HG03139 (cell line): ENCODE measurements at regions not wholly inside any gene's neighbourhood (a gene's known extent, or its start where the extent isn't known, plus 50 kb on each side); places are given as distances from the start of the nearest gene placed in this dataset.
"Not testable (repeated sequence)": the region's sequence is repeated elsewhere in the genome, so short reads cannot be mapped to it uniquely, and the experiment has no call there.

ENCODE experiments used
- ATAC-seq: cut with Tn5 transposase; IDR thresholded peaks from one replicate; pipeline ENCODE4 v1.9.1; 2021; ENCODE audit not compliant: unreplicated experiment

DNA sequence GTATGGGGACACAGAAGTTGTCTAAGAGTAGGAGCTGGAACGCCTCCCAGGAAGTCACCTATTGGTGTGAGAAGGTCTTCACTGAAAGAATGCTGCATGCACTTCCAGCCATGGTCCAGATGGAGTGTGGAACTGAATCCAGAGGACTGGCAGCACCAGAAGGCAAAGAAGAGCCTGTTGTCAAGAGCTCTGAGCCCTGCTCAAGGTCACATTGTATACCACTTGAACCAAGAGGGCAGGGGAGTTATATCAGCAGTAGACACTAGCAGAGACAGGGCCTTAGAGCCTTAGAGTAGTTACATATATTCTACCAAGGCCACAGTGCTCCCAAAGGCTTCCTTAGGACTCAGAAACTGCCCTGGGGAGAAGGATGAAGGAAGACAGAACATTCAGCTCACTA lies 130.8 kb upstream of the POC5 start:
- ATAC-seq = no peak

DNA sequence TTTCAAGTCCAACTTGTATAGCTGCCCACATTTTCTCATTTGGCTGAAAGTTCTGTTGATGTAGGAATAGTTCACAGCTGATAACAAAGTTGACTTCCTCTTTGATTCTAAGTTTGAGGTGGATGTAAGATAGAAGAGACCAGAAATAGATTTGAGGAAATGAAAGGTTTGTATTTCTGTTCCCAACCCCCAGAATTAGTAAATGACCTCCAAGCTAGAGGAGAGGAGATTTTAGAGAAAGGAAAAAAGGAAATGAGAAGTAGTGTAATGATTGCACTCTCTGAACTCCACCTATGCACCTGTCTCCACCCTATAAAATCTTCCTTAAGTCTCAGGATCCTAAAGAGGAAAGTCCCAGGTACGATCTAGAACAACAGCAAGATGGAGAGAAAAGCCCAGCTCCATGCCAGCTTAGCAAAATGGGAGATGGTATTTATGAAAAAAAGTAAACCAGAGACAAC lies 130.4 kb upstream of the POC5 start:
- peak; percentile 88 for ATAC-seq

- no peak for ATAC-seq
These were observed 127.1 kb upstream of the POC5 start for GRCh38 chr5:75844301-75844700.

DNA sequence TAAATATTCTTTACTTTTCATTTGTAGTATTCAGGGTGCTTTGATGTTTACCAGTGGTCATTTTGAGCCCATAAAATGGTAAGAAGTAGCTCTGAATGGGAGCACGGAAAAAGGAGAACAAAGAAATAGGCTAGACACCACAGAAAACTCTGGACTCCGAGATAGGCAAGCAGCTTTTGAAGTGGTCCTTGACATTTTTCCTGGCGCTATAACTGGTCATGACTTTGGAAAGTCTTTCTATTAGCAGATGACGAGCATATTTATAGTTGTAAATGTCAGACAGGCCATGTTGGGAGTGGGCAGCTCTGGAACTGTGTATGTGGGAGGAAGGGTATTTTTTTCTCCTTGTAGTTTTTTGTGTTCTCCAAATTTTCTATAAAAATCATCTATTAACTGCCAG lies 126.1 kb upstream of the POC5 start:
- ATAC-seq = no peak

DNA sequence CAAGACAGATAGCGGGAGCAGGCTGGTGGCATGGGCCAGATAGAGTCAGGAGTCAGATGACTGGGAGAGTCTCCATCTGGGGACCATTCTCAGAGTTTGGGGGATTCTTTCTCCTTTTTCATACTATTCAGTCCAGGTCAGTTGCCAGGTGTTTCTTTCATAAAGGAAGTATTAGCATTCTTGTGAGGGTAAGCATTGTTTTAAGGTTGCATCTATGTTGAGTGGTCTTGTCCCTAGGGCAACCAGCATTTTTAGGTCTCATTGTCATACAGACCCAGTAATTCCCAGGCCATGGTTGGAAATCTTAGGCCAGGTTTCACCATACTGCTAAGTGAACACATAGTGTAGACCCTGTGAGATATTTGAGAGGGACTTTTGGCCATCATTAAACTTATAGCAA lies 122.3 kb upstream of the POC5 start:
- ATAC-seq = no peak

DNA sequence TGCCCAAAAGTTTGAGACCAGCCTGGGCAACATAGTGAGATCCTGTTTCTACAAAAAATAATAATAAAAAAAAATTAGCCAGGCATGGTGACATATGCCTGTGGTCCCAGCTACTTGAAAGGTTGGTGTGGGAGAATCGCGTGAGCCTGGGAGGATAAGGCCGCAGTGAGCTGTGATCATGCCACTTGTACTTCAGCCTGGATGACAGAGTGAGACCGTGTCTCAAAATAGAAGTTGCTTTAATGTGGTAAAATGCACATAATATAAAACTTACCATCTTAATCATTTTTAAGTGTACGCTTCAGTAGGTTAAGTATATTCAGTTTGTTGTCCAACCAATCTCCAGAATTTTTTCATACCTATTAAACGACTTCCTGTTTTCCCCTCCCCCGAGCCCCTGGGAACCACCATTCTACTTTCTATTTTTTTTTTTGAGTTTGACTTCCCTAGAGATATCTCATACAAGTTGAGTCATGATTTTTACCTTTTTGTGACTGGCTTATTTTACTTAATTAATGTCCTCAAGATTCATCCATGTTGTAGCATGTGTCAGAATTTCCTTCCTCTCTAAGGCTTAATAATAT lies 120.1 kb upstream of the POC5 start:
- ATAC-seq = no peak

DNA sequence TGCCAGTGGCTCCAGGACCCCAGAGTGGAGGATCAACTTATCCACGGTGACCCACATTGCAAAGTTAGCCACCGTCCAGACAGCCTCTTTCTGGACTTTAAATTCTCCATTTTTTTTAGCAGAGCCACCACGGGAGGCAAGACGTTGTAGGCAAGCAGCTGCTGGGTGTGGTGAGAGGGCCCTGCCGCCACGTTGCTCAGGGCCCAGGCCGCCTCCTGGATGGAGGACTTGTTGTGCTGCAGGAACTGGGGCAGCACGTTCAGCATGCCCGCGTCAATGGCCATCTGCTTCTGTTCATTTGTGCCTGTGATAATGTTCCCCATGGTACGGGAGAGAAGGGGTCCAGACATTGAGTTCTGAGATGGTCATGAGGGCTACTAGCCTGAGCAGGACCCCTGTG lies 114.3 kb upstream of the POC5 start:
- no peak for ATAC-seq

GRCh38 chr5:75828029-75828428 lies 110.8 kb upstream of the POC5 start:
- no peak for ATAC-seq

DNA sequence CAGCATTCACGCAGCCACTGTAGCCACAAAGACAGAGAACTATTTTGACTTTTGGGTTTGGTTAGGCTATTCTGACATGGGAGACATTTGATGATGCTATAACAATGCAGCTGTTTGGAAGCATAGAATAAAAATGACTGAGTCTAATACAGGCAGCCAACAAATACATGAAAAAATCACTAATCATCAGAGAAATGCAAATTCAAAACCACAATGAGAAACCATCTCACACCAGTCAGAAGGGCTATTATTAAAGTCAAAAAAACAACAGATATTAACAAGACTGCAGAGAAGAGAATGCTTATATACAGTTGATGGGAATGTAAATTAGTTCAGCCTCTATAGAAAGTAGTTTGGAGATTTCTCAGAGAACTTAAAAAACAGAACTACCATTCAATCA lies 107.1 kb upstream of the POC5 start:
- no peak for ATAC-seq

DNA sequence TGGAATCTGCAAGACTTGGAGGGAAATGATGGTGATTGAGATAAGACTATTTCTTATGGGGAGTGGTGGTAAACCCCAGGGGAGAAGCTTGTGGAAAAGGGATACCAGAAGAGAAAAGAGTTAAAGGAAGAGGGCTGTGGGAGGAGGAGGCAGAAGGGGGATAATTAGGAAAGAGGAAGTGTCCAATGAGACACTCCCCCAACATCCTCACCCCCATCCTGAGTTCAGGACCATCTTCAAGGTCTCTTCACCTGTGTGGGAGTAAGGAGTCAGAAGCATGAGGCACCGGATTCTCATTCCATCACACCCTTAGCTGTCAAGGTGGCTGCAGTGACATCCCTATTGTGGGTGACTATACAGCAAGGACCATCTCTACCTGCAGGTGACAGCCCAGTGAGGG lies 106.6 kb upstream of the POC5 start:
- ATAC-seq = no peak

DNA sequence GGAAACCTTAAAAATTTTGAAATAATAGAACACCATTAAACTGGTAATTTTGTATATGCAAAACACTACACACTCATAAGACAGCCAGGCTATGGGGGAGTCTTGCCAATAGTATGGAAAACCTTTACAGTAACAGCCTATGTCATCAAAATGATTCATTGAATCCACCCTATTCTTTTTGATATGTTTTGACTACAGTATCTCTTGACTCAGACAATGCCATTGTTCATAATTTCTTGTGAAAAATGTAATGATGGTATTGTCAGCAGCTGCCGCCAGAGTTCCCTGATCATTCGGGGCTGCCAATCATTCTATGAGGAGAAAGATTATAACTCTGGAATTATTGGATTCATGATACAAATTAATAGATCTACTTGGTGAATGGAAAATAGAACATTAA lies 101.4 kb upstream of the POC5 start:
- ATAC-seq = no peak

DNA sequence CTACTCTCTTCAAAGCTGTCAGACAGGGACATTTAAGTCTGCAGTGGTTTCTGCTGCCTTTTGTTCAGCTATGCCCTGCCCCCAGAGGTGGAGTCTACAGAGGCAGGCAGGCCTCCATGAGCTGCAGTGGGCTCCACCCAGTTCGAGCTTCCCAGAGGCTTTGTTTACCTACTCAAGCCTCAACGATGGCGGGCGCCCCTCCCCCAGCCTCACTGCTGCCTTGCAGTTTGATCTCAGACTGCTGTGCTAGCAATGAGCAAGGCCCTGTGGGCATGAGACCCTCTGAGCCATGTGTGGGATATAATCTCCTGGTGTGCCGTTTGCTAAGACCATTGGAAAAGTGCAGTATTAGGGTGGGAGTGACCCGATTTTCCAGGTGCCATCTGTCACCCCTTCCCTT lies 82.5 kb upstream of the POC5 start:
- ATAC-seq = not testable (repeated sequence)

DNA sequence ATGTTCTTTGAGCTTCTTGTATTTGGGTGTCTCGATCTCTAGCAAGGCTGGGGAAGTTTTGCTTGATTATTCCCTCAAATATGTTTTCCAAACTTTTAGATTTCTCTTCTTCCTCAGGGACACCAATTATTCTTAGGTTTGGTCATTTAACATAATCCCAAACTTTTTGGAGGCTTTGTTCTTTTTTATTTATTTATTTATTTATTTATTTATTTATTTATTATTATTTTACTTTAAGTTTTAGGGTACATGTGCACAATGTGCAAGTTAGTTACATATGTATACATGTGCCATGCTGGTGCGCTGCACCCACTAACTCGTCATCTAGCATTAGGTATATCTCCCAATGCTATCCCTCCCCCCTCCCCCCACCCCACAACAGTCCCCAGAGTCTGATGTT lies 52.1 kb upstream of the POC5 start:
- ATAC-seq = not testable (repeated sequence)
